SK-N-SH (cell line): ENCODE measurements at regions not wholly inside any gene's neighbourhood (a gene's known extent, or its start where the extent isn't known, plus 50 kb on each side); places are given as distances from the start of the nearest gene placed in this dataset.

Experiments
- ELF1 ChIP-seq: IDR thresholded peaks from 2 replicates; pipeline ENCODE4 v1.4.0; 2012
- EP300 ChIP-seq, 2 experiments: IDR thresholded peaks; 2 replicates each; pipeline versions ENCODE4 v1.4.0 to v1.6.1; 2012; ENCODE audit warnings: borderline replicate concordance in 1 of 2, low read depth in 1 of 2, low read length in 1 of 2
- EZH2phosphoT487 ChIP-seq: fragments of 200-600 bp; sonication (generic); IDR thresholded peaks from 2 replicates; pipeline ENCODE4 v1.6.1; 2017; ENCODE audit warnings: low read depth, mixed run types, mild to moderate bottlenecking, antibody characterized with exemption, moderate library complexity, borderline replicate concordance
- FOXM1 ChIP-seq: IDR thresholded peaks from 2 replicates; pipeline ENCODE4 v1.4.0; 2012; ENCODE audit warnings: low read depth, mild to moderate bottlenecking
- GABPA ChIP-seq: IDR thresholded peaks from 2 replicates; pipeline ENCODE4 v1.4.0; 2012; ENCODE audit warnings: low read depth, mild to moderate bottlenecking
- GATA2 ChIP-seq: sonication (generic); formaldehyde crosslinking; IDR thresholded peaks from 2 replicates; pipeline ENCODE4 v1.5.0; 2020; ENCODE audit warnings: mild to moderate bottlenecking, missing genetic modification reagents
- MAX ChIP-seq: IDR thresholded peaks from 2 replicates; pipeline ENCODE4 v1.4.0; 2012; ENCODE audit warnings: low read depth
- NFIC ChIP-seq: IDR thresholded peaks from 2 replicates; pipeline ENCODE4 v1.4.0; 2012; ENCODE audit warnings: borderline replicate concordance
- NRF1 ChIP-seq: IDR thresholded peaks from 2 replicates; pipeline ENCODE4 v1.6.1; 2012; ENCODE audit warnings: low read depth, mild to moderate bottlenecking, low read length
- POLR2AphosphoS5 ChIP-seq: IDR thresholded peaks from 2 replicates; pipeline ENCODE4 v1.6.1; 2012; ENCODE audit warnings: low read depth, low read length
- RAD21 ChIP-seq: IDR thresholded peaks from 2 replicates; pipeline ENCODE4 v1.6.1; 2012; ENCODE audit warnings: mild to moderate bottlenecking, low read length
- RCOR1 ChIP-seq: fragments of 150-350 bp; IDR thresholded peaks from 2 replicates; pipeline ENCODE4 v1.6.1; 2017; ENCODE audit warnings: antibody characterized with exemption, low read length
- REST ChIP-seq: IDR thresholded peaks from 2 replicates; pipeline ENCODE4 v1.6.1; 2012; ENCODE audit warnings: mild to moderate bottlenecking, low read depth, low read length, moderate library complexity
- RFX5 ChIP-seq: IDR thresholded peaks from 2 replicates; pipeline ENCODE4 v1.6.1; 2012; ENCODE audit warnings: mild to moderate bottlenecking, improper control_type of control experiment, low read length
- RXRA ChIP-seq: IDR thresholded peaks from 2 replicates; pipeline ENCODE4 v1.4.0; 2012; ENCODE audit warnings: low read depth, mild to moderate bottlenecking, borderline replicate concordance
- USF2 ChIP-seq: fragments of 150-350 bp; IDR thresholded peaks from 2 replicates; pipeline ENCODE4 v1.6.1; 2017; ENCODE audit warnings: antibody characterized with exemption, low read length, low read depth, borderline replicate concordance
- TF ChIP-seq, protein P1 (sequence below): fragments of 150-350 bp; IDR thresholded peaks from 2 replicates; pipeline ENCODE4 v1.6.1; 2016; ENCODE audit warnings: mild to moderate bottlenecking, low read depth, low read length
- TF ChIP-seq, protein P2 (sequence below): IDR thresholded peaks from 2 replicates; pipeline ENCODE4 v1.4.0; 2012; ENCODE audit warnings: low read depth, borderline replicate concordance

DNA sequence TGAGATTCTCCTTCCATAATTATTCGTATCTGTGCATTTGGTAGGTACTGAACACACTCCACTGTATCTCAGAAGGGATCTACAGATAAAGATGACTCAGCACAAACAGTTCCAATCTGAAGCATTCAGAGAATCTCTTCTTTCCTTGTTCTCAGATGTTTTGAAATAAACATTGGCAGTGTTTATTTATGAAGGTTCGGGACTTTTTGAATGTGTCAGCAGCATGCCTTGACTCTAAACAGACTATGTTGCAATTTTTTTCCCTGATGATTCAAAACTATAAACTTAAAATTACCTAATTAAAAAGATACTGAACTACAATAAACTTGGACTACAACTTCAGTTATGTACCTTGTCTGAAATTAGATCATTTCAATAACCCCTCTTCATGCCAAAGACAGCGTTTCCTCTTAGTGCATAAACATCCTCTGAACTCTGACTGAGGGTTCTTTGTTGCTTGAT is 612.9 kb upstream of the TBL1XR1 start (continued):
- TF ChIP-seq FOXM1 (no peak), EZH2phosphoT487 (no peak), RCOR1 (no peak), RFX5 (no peak), ELF1 (no peak), EP300 (IDR thresholded peaks at IDR 0.05; ENCODE audit: borderline replicate concordance in 1 of 2, low read depth in 1 of 2, low read length in 1 of 2) (peak in 1 of 2 experiments; percentile 63; a peak in 3 of 4 replicates), GABPA (no peak), NRF1 (no peak), POLR2AphosphoS5 (no peak), RXRA (no peak), MAX (no peak), RAD21 (no peak), USF2 (no peak), NFIC (peak; percentile 49; the same call in 1 of the 2 replicates), GATA2 (CRISPR knock-in tag) (no peak), REST (no peak)
- TF ChIP-seq, protein P1, sequence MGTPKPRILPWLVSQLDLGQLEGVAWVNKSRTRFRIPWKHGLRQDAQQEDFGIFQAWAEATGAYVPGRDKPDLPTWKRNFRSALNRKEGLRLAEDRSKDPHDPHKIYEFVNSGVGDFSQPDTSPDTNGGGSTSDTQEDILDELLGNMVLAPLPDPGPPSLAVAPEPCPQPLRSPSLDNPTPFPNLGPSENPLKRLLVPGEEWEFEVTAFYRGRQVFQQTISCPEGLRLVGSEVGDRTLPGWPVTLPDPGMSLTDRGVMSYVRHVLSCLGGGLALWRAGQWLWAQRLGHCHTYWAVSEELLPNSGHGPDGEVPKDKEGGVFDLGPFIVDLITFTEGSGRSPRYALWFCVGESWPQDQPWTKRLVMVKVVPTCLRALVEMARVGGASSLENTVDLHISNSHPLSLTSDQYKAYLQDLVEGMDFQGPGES = no peak
- TF ChIP-seq, protein P2, sequence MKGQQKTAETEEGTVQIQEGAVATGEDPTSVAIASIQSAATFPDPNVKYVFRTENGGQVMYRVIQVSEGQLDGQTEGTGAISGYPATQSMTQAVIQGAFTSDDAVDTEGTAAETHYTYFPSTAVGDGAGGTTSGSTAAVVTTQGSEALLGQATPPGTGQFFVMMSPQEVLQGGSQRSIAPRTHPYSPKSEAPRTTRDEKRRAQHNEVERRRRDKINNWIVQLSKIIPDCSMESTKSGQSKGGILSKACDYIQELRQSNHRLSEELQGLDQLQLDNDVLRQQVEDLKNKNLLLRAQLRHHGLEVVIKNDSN = no peak
